ENCODE measurements at regions not wholly inside any gene's neighbourhood (a gene's known extent, or its start where the extent isn't known, plus 50 kb on each side); places are given as distances from the start of the nearest gene placed in this dataset.
A peak's percentile ranks its signal among the peaks of the same experiment; 100 is the strongest.

- no peak for DNase-seq (ENCODE audit: low spot score)
These were observed 92.3 kb upstream of the PKDCC start for GRCh38 chr2:41955316-41956043.

GRCh38 chr2:41957431-41957830 lies 90.4 kb upstream of the PKDCC start:
- DNase-seq (ENCODE audit: low spot score) = no peak

GRCh38 chr2:41958251-41958650 lies 89.6 kb upstream of the PKDCC start:
- no peak for DNase-seq (ENCODE audit: low spot score)

- no peak for DNase-seq (ENCODE audit: low spot score)
These were observed 89.0 kb upstream of the PKDCC start for GRCh38 chr2:41958775-41959174.

DNA sequence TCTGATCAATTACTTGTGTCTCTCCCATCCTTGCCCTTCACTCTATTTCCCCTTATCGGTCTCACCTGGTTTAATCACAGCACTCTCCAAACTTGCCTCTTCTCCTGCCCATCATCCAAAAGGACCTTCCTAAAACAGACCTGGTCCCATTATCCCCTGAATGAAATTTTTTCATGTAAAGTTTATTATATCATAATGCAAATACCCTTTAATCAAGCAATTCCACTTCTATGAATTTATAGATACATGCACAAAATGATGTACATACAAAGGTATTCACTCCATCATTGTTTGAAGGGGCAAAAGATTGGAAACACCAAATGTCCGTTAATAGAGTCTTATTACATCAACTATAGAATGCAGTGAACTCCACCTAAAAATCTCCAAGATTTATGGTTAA lies 88.1 kb upstream of the PKDCC start:
- no peak for DNase-seq (ENCODE audit: low spot score)

- no peak for DNase-seq (ENCODE audit: low spot score)
These were observed 84.7 kb upstream of the PKDCC start for GRCh38 chr2:41962922-41963622.

DNA sequence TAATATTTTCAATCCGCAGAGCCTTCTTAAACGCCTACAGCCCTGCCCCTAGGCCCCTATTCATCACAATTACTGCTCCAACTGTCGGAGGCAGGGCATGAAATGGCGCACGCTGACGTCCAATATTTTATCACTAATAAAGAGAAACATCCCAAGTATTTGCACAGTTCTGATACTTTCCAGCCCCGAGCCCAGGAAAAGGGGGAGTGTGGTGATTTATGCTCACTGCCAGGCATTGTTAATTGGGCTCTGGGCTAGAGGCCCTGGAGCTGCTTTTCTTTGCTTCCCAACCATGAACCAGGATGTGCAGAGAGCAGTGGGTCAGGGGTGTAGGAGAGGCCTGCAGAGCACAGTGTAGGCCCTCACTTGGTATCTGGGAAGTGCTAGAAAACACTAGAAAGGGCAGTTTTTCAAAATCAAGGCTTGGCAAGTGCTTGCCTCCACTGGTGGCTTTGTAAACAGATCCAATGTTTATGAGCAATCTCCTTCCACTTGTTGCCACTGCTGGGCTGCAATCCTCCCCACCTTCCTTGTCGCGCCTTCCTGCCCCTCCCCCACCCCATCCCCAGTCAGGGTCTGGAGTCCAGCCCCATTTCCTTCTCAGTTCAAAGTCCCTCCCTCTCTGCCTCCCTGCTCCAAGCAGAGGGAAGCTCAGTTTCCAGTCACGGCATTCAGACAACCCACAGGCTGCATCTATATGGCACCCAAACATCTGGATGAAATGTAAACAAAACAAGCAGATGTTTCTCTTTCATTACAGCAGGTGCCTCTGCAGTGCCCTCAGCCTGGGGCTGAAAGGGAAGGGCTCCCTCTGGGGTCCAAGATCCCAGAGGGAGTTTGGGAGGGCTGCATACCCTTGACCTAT lies 83.9 kb upstream of the PKDCC start:
- peak; percentile 56 for DNase-seq (ENCODE audit: low spot score)

DNA sequence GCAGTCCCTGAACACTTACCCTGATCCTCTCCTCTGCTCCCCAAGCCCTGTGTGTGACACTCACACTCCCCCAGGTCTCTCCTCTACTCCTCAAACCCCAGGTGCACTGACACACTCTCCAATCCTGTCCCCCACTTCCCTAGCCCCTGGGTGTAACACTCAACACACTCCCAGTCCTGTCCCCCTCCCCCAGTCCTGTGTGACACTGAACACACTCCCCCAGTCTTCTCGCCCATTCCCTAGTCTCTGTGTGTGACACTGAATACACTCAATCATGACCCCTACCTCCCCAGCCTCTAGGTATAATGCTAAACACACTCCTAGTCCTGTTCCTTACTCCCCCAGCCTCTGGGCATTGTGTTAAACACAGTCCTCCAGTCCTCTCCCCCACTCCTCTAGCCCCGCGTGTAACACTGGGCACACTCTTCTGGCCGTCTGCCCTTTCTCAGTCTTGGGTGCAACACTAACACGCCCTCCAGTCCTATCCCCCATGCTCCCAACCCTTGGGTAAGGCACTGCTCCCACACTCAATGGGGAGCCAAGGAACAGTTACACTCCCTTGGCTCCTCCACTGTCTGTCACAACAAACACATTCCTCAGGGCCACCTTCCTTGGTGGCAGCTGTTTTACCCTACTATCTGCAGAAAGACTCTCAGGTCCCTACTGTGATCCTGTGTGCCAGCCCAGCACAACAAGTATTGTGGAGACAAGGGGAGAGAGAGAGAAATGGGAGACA lies 82.5 kb upstream of the PKDCC start:
- DNase-seq (ENCODE audit: low spot score) = no peak

- DNase-seq (ENCODE audit: low spot score) = no peak
These were observed 81.9 kb upstream of the PKDCC start for GRCh38 chr2:41965909-41966295.

GRCh38 chr2:41966431-41966893 lies 81.4 kb upstream of the PKDCC start:
- DNase-seq (ENCODE audit: low spot score) = no peak

DNA sequence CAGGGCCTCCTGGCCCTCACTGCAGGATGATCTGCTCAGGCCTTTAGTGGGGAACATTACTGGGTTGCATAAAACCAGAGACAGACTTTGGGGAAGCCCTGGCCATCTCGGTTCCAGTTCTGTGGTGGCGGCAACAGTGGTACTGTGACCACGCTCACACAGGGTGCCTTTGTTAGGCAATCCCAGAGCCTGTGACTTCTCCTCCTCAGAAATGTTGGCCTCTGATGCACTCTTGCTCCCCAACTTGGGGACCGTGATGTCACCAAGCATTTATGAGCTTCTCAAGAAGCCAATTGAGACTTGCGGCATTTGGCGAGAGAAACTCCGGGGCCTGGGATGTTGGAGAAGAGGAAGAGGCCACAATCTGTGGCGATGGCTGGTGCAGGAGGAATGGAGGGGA lies 80.9 kb upstream of the PKDCC start:
- DNase-seq (ENCODE audit: low spot score) = no peak

DNA sequence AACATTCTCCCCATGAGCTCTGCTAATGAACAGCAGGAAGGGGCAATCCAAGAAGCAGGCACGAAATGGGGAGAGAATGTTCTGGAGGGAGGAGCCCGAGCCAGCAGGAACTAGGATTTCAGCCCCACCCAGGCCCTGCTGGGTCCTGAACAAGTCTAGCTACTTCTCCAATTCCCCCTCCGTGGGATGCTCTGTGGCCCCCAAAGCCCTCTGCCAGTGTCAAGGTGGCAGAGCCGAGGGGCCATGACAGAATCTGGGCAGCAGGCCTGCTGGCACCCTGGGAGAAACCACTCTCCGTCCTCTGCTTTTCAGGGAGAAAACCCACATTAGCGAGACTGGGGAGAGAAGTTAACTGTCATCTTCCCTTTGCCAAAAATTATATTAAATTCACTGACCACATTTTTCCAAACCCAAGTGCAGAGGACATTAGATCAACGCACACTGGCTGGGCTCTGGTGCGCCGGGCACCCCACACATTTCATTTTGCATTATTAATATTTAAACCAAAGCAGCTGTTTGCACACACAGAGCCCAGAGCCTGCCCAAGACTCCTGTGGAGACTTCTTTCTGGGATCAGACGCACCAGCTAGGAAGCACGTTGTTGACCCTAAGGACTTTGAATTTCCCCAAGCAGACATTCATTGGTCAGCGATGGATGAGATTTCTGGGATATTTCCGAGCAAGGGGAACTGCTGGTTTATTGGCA lies 80.2 kb upstream of the PKDCC start:
- no peak for DNase-seq (ENCODE audit: low spot score)

DNA sequence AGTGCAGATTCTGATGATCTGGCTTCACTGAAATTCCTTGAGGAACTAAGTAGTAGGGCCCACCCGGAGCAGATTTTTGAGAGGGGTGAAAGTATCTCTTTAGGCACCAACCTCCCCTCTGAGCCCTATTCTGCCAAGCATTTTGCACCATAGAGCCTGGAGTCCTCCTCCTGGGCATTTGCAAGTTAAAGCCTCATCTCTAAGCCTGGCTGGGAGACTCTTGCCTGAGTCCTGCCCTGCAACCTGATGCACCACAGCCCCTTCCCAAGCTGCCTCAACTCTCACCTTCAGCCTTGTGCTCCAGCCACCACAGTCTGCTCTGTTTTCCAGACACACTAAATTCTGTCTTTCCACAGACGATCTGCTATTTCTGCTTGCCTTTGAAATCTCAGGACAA lies 79.6 kb upstream of the PKDCC start:
- DNase-seq (ENCODE audit: low spot score) = no peak

- DNase-seq (ENCODE audit: low spot score) = no peak
These were observed 76.7 kb upstream of the PKDCC start for GRCh38 chr2:41970988-41971660.

GRCh38 chr2:41972179-41972578 lies 75.6 kb upstream of the PKDCC start:
- DNase-seq (ENCODE audit: low spot score) = no peak

GRCh38 chr2:41972819-41973218 lies 75.0 kb upstream of the PKDCC start:
- DNase-seq (ENCODE audit: low spot score) = no peak

GRCh38 chr2:41973871-41974270 lies 74.0 kb upstream of the PKDCC start:
- no peak for DNase-seq (ENCODE audit: low spot score)

- no peak for DNase-seq (ENCODE audit: low spot score)
These were observed 66.4 kb upstream of the PKDCC start for GRCh38 chr2:41981417-41981816.

DNA sequence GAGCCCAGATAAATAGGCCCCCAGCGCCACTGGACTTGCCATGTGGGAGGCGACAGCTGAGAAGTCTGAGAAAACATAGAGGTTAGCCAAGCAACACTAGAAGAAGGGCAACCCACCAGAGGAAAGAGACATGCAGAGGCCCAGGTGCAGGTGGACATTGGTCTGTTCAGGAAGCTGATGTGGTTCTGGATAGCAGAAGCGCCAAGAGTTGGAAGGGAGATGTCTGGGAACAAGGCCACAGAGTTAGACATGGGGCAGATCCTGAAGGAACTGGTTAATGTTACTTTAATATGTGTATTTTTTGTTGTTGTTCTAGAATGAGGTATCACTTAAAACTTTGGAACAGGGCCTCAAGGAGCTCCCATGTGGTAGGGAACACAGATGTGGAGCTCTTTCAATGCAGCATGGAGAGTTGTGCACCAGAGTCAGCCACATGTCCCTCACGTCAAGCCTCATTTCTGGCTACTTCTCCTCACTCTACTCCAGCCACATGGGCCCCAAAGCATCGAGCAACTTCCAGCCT lies 62.2 kb upstream of the PKDCC start:
- no peak for DNase-seq (ENCODE audit: low spot score)

DNA sequence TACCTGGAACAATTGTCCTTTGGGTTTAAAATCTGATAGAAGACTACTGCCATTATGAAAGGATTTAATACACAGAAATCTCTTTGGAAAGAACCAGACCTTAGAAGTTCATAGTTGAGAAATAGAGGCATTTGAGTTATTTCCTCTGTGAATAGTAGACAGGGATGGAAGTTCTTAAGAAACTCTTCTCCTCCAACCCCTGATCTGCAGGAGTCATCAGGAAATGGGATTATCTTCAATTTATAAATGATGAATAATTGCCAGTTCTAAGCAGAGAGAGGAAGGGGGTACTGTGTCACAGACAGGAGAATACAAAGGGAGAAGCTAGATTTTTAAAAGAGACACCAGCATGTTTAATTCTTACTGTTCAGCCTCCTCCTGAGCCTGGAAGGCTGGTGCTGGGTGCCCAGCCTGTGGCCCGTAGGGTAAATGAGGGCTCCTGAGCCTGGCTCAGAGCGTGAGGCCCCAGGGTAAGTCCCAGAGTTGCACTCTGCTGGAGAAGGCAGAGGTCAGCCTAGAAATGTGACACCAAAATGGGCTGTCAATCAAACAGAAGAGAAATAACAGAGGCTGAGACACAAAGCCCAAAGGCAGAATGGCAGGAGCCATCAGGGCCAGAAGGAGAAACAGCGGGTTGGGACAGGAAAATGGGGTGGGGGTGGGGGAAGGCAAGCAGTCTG lies 58.2 kb upstream of the PKDCC start:
- DNase-seq (ENCODE audit: low spot score) = peak; percentile 69
